Osteoblast (primary cell): ENCODE measurements at regions not wholly inside any gene's neighbourhood (a gene's known extent, or its start where the extent isn't known, plus 50 kb on each side); places are given as distances from the start of the nearest gene placed in this dataset.

Source experiments
- DNase-seq: peaks from one replicate; pipeline ENCODE4 v3.0.0; 2011; ENCODE audit warnings: low spot score, mixed read lengths; ENCODE audit not compliant: insufficient read length; ENCODE audit errors: missing footprints
- H2AFZ ChIP-seq: 2 replicates; pipeline ENCODE4 v1.6.0; 2011; ENCODE audit warnings: mild to moderate bottlenecking, low read length
- H3K27ac ChIP-seq: 2 replicates; pipeline ENCODE4 v1.5.1; 2011; ENCODE audit warnings: mild to moderate bottlenecking, low read depth, low read length, moderate library complexity
- H3K27me3 ChIP-seq: 2 replicates; pipeline ENCODE4 v1.6.0; 2012; ENCODE audit warnings: mild to moderate bottlenecking, control low read depth, inconsistent platforms, low read length, moderate library complexity; ENCODE audit not compliant: insufficient read depth
- H3K36me3 ChIP-seq: 2 replicates; pipeline ENCODE4 v1.5.1; 2011; ENCODE audit warnings: mild to moderate bottlenecking, low read length, control low read depth, moderate library complexity; ENCODE audit not compliant: insufficient read depth
- H3K4me1 ChIP-seq: 2 replicates; pipeline ENCODE4 v1.5.1; 2011; ENCODE audit warnings: mild to moderate bottlenecking, low read length, control low read depth, moderate library complexity; ENCODE audit not compliant: insufficient read depth
- H3K4me2 ChIP-seq: 2 replicates; pipeline ENCODE4 v1.6.0; 2011; ENCODE audit warnings: mild to moderate bottlenecking, low read length; ENCODE audit not compliant: insufficient read depth
- H3K4me3 ChIP-seq: fragments of 200-600 bp; sonication (generic); 3 replicates; pipeline ENCODE4 v1.5.1; 2012; ENCODE audit warnings: mild to moderate bottlenecking, low read length, inconsistent platforms; ENCODE audit not compliant: insufficient read depth
- H3K79me2 ChIP-seq: 2 replicates; pipeline ENCODE4 v1.6.0; 2012; ENCODE audit warnings: mild to moderate bottlenecking, low read length, control low read depth, inconsistent platforms; ENCODE audit not compliant: insufficient read depth
- H3K9me3 ChIP-seq: 2 replicates; pipeline ENCODE4 v1.5.1; 2011; ENCODE audit warnings: low read depth, low read length, control low read depth
- H4K20me1 ChIP-seq: 2 replicates; pipeline ENCODE4 v1.6.0; 2012; ENCODE audit warnings: mild to moderate bottlenecking, low read length, control low read depth; ENCODE audit not compliant: insufficient read depth
- TF ChIP-seq, protein P1 (sequence below): IDR thresholded peaks from 2 replicates; pipeline ENCODE4 v1.5.1; 2011; ENCODE audit warnings: mild to moderate bottlenecking, low read depth, low read length, moderate library complexity; ENCODE audit errors: extremely low read depth

DNA sequence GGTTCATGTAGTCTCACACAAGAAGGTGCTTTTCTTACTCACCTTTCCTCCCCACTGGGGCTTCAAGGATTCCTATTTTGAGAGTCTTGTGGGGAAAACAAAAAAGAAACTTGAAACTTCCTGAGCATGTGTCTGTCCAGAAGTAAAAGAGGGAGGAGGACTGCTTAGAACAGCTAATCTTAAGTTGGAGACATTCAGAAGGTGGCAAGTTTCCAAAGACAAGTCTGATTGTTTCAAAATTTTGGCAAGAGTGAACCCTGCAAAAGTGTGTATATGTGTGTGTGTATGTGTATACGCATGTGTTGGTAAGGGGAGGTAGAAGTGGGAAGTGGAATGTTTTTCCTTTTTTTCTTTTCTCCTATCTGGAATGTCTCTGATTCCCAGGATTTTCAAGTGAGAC is 189.0 kb upstream of the FRMPD4 start:
- H3K27me3 ChIP-seq = no peaks in the 10 kb centered on the region
- no peaks in the 10 kb centered on the region for H4K20me1 ChIP-seq
- H3K4me2 ChIP-seq = no peak overlapping the region
- peaks cover 5% of the 10 kb centered on the region for H3K4me1 ChIP-seq
- TF ChIP-seq, protein P1, sequence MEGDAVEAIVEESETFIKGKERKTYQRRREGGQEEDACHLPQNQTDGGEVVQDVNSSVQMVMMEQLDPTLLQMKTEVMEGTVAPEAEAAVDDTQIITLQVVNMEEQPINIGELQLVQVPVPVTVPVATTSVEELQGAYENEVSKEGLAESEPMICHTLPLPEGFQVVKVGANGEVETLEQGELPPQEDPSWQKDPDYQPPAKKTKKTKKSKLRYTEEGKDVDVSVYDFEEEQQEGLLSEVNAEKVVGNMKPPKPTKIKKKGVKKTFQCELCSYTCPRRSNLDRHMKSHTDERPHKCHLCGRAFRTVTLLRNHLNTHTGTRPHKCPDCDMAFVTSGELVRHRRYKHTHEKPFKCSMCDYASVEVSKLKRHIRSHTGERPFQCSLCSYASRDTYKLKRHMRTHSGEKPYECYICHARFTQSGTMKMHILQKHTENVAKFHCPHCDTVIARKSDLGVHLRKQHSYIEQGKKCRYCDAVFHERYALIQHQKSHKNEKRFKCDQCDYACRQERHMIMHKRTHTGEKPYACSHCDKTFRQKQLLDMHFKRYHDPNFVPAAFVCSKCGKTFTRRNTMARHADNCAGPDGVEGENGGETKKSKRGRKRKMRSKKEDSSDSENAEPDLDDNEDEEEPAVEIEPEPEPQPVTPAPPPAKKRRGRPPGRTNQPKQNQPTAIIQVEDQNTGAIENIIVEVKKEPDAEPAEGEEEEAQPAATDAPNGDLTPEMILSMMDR = no peak
- no peak for DNase-seq
- H2AFZ ChIP-seq = no peak overlapping the region
- H3K36me3 ChIP-seq = no peaks in the 10 kb centered on the region
- no peaks in the 10 kb centered on the region for H3K79me2 ChIP-seq
- H3K27ac ChIP-seq = no peak overlapping the region
- H3K4me3 ChIP-seq = no peak overlapping the region
- no peaks in the 10 kb centered on the region for H3K9me3 ChIP-seq

DNA sequence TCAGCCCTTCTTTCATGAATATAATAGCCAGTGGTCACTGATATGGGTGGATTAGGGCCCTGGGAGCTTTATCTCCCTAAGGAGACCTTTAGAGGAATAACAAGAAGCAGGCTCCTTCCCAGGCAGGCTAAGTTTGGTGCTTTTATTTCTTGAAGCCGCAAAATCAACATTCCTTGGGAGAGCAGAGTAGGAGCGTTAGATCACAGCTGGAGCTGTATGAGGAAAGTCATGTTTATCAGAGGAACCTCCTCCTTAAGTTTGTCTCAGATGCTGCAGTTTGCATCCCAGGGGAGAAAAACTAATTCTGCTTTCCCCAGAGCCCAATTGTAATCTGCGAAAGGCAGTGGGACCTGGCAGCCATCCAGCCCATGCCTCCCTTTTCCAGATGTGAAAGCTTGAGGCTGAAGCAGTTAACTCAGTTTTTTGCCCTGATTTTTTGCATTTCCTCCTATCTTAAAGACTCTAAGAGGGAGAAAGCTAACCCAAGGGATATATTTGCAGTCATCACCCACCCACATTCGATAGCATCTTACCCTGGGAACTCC is 186.0 kb upstream of the FRMPD4 start:
- H3K27me3 ChIP-seq = no peaks in the 10 kb centered on the region
- no peaks in the 10 kb centered on the region for H3K9me3 ChIP-seq
- no peak overlapping the region for H3K27ac ChIP-seq
- no peak overlapping the region for H3K4me2 ChIP-seq
- H3K36me3 ChIP-seq = no peaks in the 10 kb centered on the region
- H3K4me1 ChIP-seq = peaks cover 5% of the 10 kb centered on the region
- H3K79me2 ChIP-seq = no peaks in the 10 kb centered on the region
- H2AFZ ChIP-seq = no peak overlapping the region
- no peak overlapping the region for H3K4me3 ChIP-seq
- TF ChIP-seq, protein P1 = no peak
- no peaks in the 10 kb centered on the region for H4K20me1 ChIP-seq
- no peak for DNase-seq

DNA sequence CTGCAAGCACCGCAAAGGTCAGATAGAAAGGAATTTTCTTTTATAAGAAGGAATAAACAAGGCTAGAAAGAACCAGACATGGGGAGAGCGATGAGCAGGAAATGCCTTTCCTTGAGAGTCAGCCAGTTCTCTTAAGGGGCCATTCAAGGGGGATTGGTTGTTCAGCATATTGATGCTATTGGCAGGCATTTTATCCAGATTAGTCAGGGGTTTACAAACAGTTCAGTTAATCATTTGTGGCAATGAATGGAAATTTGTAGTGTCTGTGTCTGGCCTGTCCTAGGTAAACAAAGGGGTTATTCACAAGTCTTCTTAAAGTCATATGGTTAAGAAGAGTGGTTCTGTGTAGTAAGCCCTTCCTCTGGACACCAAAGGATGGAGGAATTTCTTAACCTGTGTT is 184.7 kb upstream of the FRMPD4 start:
- H3K27ac ChIP-seq = no peak overlapping the region
- H3K79me2 ChIP-seq = no peaks in the 10 kb centered on the region
- no peak for DNase-seq
- no peaks in the 10 kb centered on the region for H4K20me1 ChIP-seq
- no peak overlapping the region for H3K4me2 ChIP-seq
- H3K36me3 ChIP-seq = no peaks in the 10 kb centered on the region
- no peaks in the 10 kb centered on the region for H3K9me3 ChIP-seq
- peaks cover 5% of the 10 kb centered on the region for H3K4me1 ChIP-seq
- H2AFZ ChIP-seq = no peak overlapping the region
- TF ChIP-seq, protein P1 = no peak
- no peaks in the 10 kb centered on the region for H3K27me3 ChIP-seq
- H3K4me3 ChIP-seq = no peak overlapping the region

DNA sequence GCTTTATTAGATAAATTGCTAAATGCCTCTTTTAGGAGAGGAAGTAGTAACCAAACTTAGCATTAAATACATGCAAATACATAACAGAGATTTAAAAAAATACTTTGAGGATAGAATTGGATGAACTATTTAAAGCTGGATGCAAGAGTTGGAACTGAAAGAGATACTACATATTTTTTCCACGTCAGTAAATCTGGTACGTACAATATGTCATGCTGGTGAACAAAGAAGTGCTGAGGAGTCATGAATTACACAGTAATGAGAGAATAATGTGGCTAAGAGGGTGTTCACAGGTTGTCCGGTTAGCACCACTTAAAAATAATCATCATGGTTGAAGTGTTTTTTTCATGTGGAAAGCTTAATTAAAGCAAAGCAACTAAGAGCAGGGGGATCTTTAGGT is 184.1 kb upstream of the FRMPD4 start:
- no peaks in the 10 kb centered on the region for H3K79me2 ChIP-seq
- peaks cover 5% of the 10 kb centered on the region for H3K4me1 ChIP-seq
- no peak overlapping the region for H3K4me2 ChIP-seq
- no peak overlapping the region for H3K27ac ChIP-seq
- no peaks in the 10 kb centered on the region for H3K9me3 ChIP-seq
- no peaks in the 10 kb centered on the region for H3K36me3 ChIP-seq
- H3K4me3 ChIP-seq = no peak overlapping the region
- DNase-seq = no peak
- H2AFZ ChIP-seq = no peak overlapping the region
- TF ChIP-seq, protein P1 = no peak
- no peaks in the 10 kb centered on the region for H4K20me1 ChIP-seq
- H3K27me3 ChIP-seq = no peaks in the 10 kb centered on the region
